Endothelial cell of umbilical vein (primary cell): ENCODE measurements at regions not wholly inside any gene's neighbourhood (a gene's known extent, or its start where the extent isn't known, plus 50 kb on each side); places are given as distances from the start of the nearest gene placed in this dataset.

ENCODE experiments used
- BruUV-seq: library from RNA; stranded (reverse); fragments of 400-500 nt; replicated peaks from 2 replicates; lab custom pipeline; 2021; lab: Mats Ljungman, UMichigan
- CTCF ChIA-PET: fragments of 300-600, 350-600 bp; sonication (Branson Sonifier 250); formaldehyde crosslinking; loops from one replicate; lab custom pipeline; 2021; ENCODE audit warnings: antibody characterized with exemption, inconsistent platforms; lab: Charles Lee
- POLR2A ChIA-PET: fragments of 300-600, 350-600 bp; sonication (Branson Sonifier 250); formaldehyde crosslinking; loops from one replicate; lab custom pipeline; 2021; ENCODE audit warnings: antibody characterized with exemption, inconsistent platforms; lab: Charles Lee
- DNase-seq: peaks from one replicate; pipeline ENCODE4 v3.0.0-alpha.2; 2011; ENCODE audit warnings: low read depth, low spot score
- FAIRE-seq: peaks from 2 replicates; lab custom pipeline; 2011; peaks lifted over from hg19 to GRCh38; lab: Jason Lieb, UNC
- H2AFZ ChIP-seq: 2 replicates; pipeline ENCODE4 v1.6.0; 2012; ENCODE audit warnings: low read depth, low read length, control low read depth, inconsistent platforms
- H3K27ac ChIP-seq: 2 replicates; pipeline ENCODE4 v1.5.1; 2011; ENCODE audit warnings: low read depth, mild to moderate bottlenecking, control low read depth, low read length, moderate library complexity; ENCODE audit not compliant: insufficient read depth
- H3K27me3 ChIP-seq, 2 experiments: 2 replicates each; pipeline versions ENCODE4 v1.6.0 to v1.6.1; 2011; ENCODE audit warnings: low read length in 2 of 2, mixed read lengths in 1 of 2; ENCODE audit not compliant: control insufficient read depth in 2 of 2, insufficient read depth in 2 of 2
- H3K36me3 ChIP-seq, 2 experiments: 2 replicates in 1 of 2; 3 replicates in 1 of 2; pipeline ENCODE4 v1.5.1; 2011; ENCODE audit warnings: low read length in 2 of 2, mild to moderate bottlenecking in 1 of 2, moderate library complexity in 1 of 2; ENCODE audit not compliant: control insufficient read depth in 2 of 2, insufficient read depth in 2 of 2; ENCODE audit errors: extremely low read depth in 1 of 2
- H3K4me1 ChIP-seq: 3 replicates; pipeline ENCODE4 v1.5.1; 2011; ENCODE audit warnings: mild to moderate bottlenecking, low read length; ENCODE audit not compliant: control insufficient read depth, insufficient read depth; ENCODE audit errors: extremely low read depth
- H3K4me2 ChIP-seq: 2 replicates; pipeline ENCODE4 v1.6.1; 2011; ENCODE audit warnings: low read length, control low read depth, mixed read lengths; ENCODE audit not compliant: insufficient read depth
- H3K4me3 ChIP-seq, 3 experiments: fragments of 200-600 bp in 1 of 3; sonication (generic), shearing (Covaris generic) in 1 of 3; replicated peaks in 1 of 3; 2 replicates each; pipeline ENCODE4 v1.5.1; 2011 to 2016; ENCODE audit warnings: control low read depth in 3 of 3, low read length in 3 of 3, mild to moderate bottlenecking in 2 of 3, inconsistent platforms in 1 of 3, low read depth in 1 of 3, moderate library complexity in 1 of 3; ENCODE audit not compliant: insufficient read depth in 1 of 3
- H3K79me2 ChIP-seq: 2 replicates; pipeline ENCODE4 v1.6.0; 2012; ENCODE audit warnings: low read length, inconsistent platforms; ENCODE audit not compliant: control insufficient read depth, insufficient read depth
- H3K9ac ChIP-seq: replicated peaks from 2 replicates; pipeline ENCODE3; 2011; ENCODE audit warnings: low read length, control low read depth; ENCODE audit not compliant: insufficient read depth; ENCODE audit errors: extremely low read depth
- H3K9me1 ChIP-seq: replicated peaks from 3 replicates; pipeline ENCODE4 v1.6.0; 2011; ENCODE audit warnings: mild to moderate bottlenecking, low read length; ENCODE audit not compliant: control insufficient read depth, insufficient read depth; ENCODE audit errors: extremely low read depth
- H3K9me3 ChIP-seq: replicated peaks from 2 replicates; pipeline ENCODE4 v1.5.1; 2012; ENCODE audit warnings: low read length, inconsistent platforms; ENCODE audit not compliant: control insufficient read depth, insufficient read depth
- H4K20me1 ChIP-seq: replicated peaks from 2 replicates; pipeline ENCODE3; 2011; ENCODE audit warnings: mild to moderate bottlenecking, low read length; ENCODE audit not compliant: control insufficient read depth, insufficient read depth; ENCODE audit errors: extremely low read depth
- EZH2 ChIP-seq: IDR thresholded peaks from 2 replicates; pipeline ENCODE4 v1.6.1; 2012; ENCODE audit warnings: borderline replicate concordance, low read depth, mild to moderate bottlenecking, moderate library complexity, low read length, inconsistent platforms; ENCODE audit not compliant: severe bottlenecking
- FOS ChIP-seq: IDR thresholded peaks from 2 replicates; pipeline ENCODE4 v1.6.1; 2011; ENCODE audit warnings: mild to moderate bottlenecking, low read length, moderate library complexity, borderline replicate concordance; ENCODE audit not compliant: insufficient read depth
- GATA2 ChIP-seq: IDR thresholded peaks from 2 replicates; pipeline ENCODE4 v1.7.0; 2011; ENCODE audit warnings: low read depth, mild to moderate bottlenecking, moderate library complexity, mixed read lengths, low read length; ENCODE audit not compliant: insufficient read length, insufficient read depth
- JUN ChIP-seq: IDR thresholded peaks from 2 replicates; pipeline ENCODE4 v1.6.1; 2011; ENCODE audit warnings: borderline replicate concordance, low read depth; ENCODE audit not compliant: insufficient read length, insufficient read depth
- MYC ChIP-seq: IDR thresholded peaks from one replicate; pipeline ENCODE4 v1.6.1; 2011; ENCODE audit warnings: mild to moderate bottlenecking, low read depth, low read length
- POLR2A ChIP-seq: IDR thresholded peaks from 2 replicates; pipeline ENCODE4 v1.6.1; 2012; ENCODE audit warnings: low read depth, mild to moderate bottlenecking, control low read depth, low read length
- POLR2AphosphoS5 ChIP-seq: IDR thresholded peaks from 2 replicates; pipeline ENCODE4 v1.6.1; 2012; ENCODE audit warnings: low read depth, mild to moderate bottlenecking, control low read depth, low read length, moderate library complexity; ENCODE audit not compliant: insufficient read depth
- dilution Hi-C: fragments of 300-500 bp; cut with MboI; formaldehyde crosslinking; loops from one replicate; pipeline ENCODE4 v1.15.0; 2019; ENCODE audit warnings: low sequenced_read_pairs; ENCODE audit not compliant: extremely low pct_ligation_motif_present
- intact Hi-C: fragments of 100-400 bp; cut with micrococcal nuclease; formaldehyde crosslinking; loops from one replicate; pipeline ENCODE4 v1.10.0; 2022
- TF ChIP-seq, protein P1 (sequence below): IDR thresholded peaks from 2 replicates; pipeline ENCODE4 v1.6.1; 2011; ENCODE audit not compliant: insufficient read depth, insufficient read length
- TF ChIP-seq, protein P2 (sequence below), 2 donors: IDR thresholded peaks; 1 replicate in 1 of 2; 2 replicates in 1 of 2; pipeline ENCODE4 v1.5.1; 2011; ENCODE audit warnings: low read length in 2 of 2, mild to moderate bottlenecking in 2 of 2, moderate library complexity in 2 of 2, control low read depth in 1 of 2, inconsistent platforms in 1 of 2, low read depth in 1 of 2; ENCODE audit not compliant: insufficient read depth in 1 of 2; ENCODE audit errors: extremely low read depth in 1 of 2

DNA sequence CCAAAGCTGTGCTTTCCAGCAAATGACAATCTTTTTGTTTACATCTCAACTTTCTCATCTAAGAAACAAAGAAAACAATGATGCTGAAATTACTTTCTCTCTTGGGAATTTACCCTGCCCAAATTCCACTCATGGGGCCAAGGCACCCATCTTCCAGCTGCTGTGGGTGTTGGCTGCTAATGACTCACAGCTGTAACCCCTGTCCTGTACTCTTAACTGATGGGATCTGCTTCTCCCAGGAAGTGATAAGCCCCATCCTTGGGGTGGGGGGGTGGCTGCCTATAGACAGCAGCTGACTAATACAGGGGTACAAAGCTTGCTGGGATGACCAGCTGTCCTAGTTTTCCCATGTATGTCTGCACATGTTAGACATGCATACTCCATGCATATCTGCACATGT lies 938.6 kb downstream of the C6orf118 start:
- dilution Hi-C loops (no loop called here), intact Hi-C loops (no loop called here)
- H3K36me3 ChIP-seq = no peaks in the 10 kb centered on the region
- no peaks in the 10 kb centered on the region for H3K9me3 ChIP-seq
- TF ChIP-seq, protein P1, sequence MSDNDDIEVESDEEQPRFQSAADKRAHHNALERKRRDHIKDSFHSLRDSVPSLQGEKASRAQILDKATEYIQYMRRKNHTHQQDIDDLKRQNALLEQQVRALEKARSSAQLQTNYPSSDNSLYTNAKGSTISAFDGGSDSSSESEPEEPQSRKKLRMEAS = no peak
- TF ChIP-seq POLR2AphosphoS5 (no peak), GATA2 (no peak), FOS (no peak), MYC (no peak), POLR2A (no peak), EZH2 (no peak), JUN (no peak)
- CTCF ChIA-PET = interaction anchor here (0.6 to 1.4 kb wide), 2 partner anchors 12 to 944 kb away, joined by 3 to 4 read pairs; no protein-coding TSS in a partner anchor
- DNase-seq (no peak), FAIRE-seq (no peak)
- no TSS peak for BruUV-seq
- H3K9ac ChIP-seq = no peak overlapping the region
- H3K4me2 ChIP-seq = no peak overlapping the region
- H3K27ac ChIP-seq = no peak overlapping the region
- no peak overlapping the region for H3K4me3 ChIP-seq
- H3K4me1 ChIP-seq = peaks cover 15% of the 10 kb centered on the region
- no peak overlapping the region for H2AFZ ChIP-seq
- H3K27me3 ChIP-seq = no peaks in the 10 kb centered on the region
- POLR2A ChIA-PET = no interaction called here
- no peaks in the 10 kb centered on the region for H3K79me2 ChIP-seq
- no peaks in the 10 kb centered on the region for H4K20me1 ChIP-seq
- H3K9me1 ChIP-seq = no peaks in the 10 kb centered on the region

DNA sequence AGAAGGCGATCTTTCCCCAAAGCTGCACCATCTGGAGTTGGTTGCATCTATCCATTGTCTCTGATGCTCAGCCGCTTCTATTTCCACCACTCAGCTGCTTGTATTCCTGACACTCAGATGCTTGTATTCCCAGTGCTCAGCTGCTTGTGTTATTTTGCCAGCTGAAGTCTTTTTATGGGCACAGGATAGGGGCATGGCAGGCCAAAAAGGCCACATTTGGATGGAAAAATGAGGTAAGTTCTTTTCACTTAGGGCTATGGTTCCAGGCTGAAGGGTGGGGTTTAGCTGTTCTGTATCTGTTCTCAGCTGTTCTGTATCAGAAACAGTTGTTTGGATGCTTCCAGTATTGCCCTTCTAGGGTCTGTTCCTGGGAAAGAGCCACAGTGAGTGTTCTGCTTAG lies 944.9 kb downstream of the QKI start:
- Histone ChIP-seq H3K79me2 (no peaks in the 10 kb centered on the region), H3K4me3 (no peak overlapping the region), H4K20me1 (no peaks in the 10 kb centered on the region), H3K4me1 (no peaks in the 10 kb centered on the region), H3K9me3 (no peaks in the 10 kb centered on the region), H3K9ac (no peak overlapping the region), H2AFZ (no peak overlapping the region), H3K27me3 (no peaks in the 10 kb centered on the region), H3K9me1 (no peaks in the 10 kb centered on the region), H3K27ac (no peak overlapping the region), H3K36me3 (no peaks in the 10 kb centered on the region), H3K4me2 (no peak overlapping the region)
- TF ChIP-seq GATA2 (no peak), EZH2 (no peak), MYC (no peak), FOS (no peak), JUN (no peak), POLR2A (no peak), POLR2AphosphoS5 (no peak)
- TF ChIP-seq, protein P2, sequence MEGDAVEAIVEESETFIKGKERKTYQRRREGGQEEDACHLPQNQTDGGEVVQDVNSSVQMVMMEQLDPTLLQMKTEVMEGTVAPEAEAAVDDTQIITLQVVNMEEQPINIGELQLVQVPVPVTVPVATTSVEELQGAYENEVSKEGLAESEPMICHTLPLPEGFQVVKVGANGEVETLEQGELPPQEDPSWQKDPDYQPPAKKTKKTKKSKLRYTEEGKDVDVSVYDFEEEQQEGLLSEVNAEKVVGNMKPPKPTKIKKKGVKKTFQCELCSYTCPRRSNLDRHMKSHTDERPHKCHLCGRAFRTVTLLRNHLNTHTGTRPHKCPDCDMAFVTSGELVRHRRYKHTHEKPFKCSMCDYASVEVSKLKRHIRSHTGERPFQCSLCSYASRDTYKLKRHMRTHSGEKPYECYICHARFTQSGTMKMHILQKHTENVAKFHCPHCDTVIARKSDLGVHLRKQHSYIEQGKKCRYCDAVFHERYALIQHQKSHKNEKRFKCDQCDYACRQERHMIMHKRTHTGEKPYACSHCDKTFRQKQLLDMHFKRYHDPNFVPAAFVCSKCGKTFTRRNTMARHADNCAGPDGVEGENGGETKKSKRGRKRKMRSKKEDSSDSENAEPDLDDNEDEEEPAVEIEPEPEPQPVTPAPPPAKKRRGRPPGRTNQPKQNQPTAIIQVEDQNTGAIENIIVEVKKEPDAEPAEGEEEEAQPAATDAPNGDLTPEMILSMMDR (IDR thresholded peaks at IDR 0.05; ENCODE audit: extremely low read depth in 1 of 2, insufficient read depth in 1 of 2, low read depth in 1 of 2, low read length in 2 of 2) = no peak
- TF ChIP-seq, protein P1 = no peak
- dilution Hi-C loops (no loop called here), intact Hi-C loops (no loop called here)
- FAIRE-seq (no peak), DNase-seq (no peak)
- POLR2A ChIA-PET = no interaction called here
- CTCF ChIA-PET = no interaction called here
- BruUV-seq = no TSS peak
